H1 (cell line): ENCODE measurements at regions not wholly inside any gene's neighbourhood (a gene's known extent, or its start where the extent isn't known, plus 50 kb on each side); places are given as distances from the start of the nearest gene placed in this dataset.

Source experiments
- CTCF ChIA-PET: fragments of 300-600 bp; sonication (Branson Sonifier 250); formaldehyde crosslinking; loops from one replicate; lab custom pipeline; 2021; ENCODE audit not compliant: partially characterized antibody; lab: Charles Lee
- POLR2A ChIA-PET: fragments of 300-600 bp; sonication (Branson Sonifier 250); formaldehyde crosslinking; loops from one replicate; lab custom pipeline; 2021; ENCODE audit warnings: inconsistent platforms; ENCODE audit not compliant: partially characterized antibody; lab: Charles Lee
- DNase-seq, 2 experiments: peaks; one replicate each; pipeline versions ENCODE4 v3.0.0 to v3.0.0-alpha.2; 2010 to 2022; ENCODE audit warnings: low spot score in 2 of 2, low read depth in 1 of 2, mixed read lengths in 1 of 2
- FAIRE-seq: peaks from 2 replicates; lab custom pipeline; 2011; peaks lifted over from hg19 to GRCh38; lab: Jason Lieb, UNC
- H2AFZ ChIP-seq: 2 replicates; pipeline ENCODE4 v1.8.1; 2012; ENCODE audit warnings: low read length, inconsistent platforms
- H2AK5ac ChIP-seq: 2 replicates; pipeline ENCODE4 v1.6.1; 2013; ENCODE audit warnings: low read depth, low read length
- H2BK120ac ChIP-seq: replicated peaks from 2 replicates; pipeline ENCODE3; 2013; ENCODE audit warnings: low read depth, low read length, inconsistent platforms
- H2BK12ac ChIP-seq: 2 replicates; pipeline ENCODE4 v1.6.1; 2013; ENCODE audit warnings: low read depth, low read length
- H2BK15ac ChIP-seq: 2 replicates; pipeline ENCODE4 v1.6.1; 2013; ENCODE audit warnings: low read length
- H2BK20ac ChIP-seq: 2 replicates; pipeline ENCODE4 v1.6.1; 2013; ENCODE audit warnings: low read length
- H2BK5ac ChIP-seq: 2 replicates; pipeline ENCODE4 v1.6.1; 2013; ENCODE audit warnings: low read depth, low read length
- H3K14ac ChIP-seq: 2 replicates; pipeline ENCODE4 v1.6.1; 2013; ENCODE audit warnings: inconsistent platforms; ENCODE audit not compliant: insufficient read length
- H3K18ac ChIP-seq: 2 replicates; pipeline ENCODE4 v1.6.1; 2013; ENCODE audit warnings: low read length; ENCODE audit errors: extremely low read depth
- H3K23ac ChIP-seq: 2 replicates; pipeline ENCODE4 v1.6.1; 2013; ENCODE audit warnings: inconsistent platforms; ENCODE audit not compliant: insufficient read length
- H3K23me2 ChIP-seq: 2 replicates; pipeline ENCODE4 v1.6.1; 2013; ENCODE audit warnings: low read depth, low read length
- H3K27ac ChIP-seq: 2 replicates; pipeline ENCODE4 v1.6.1; 2011; ENCODE audit warnings: low read depth, low read length, inconsistent platforms
- H3K27me3 ChIP-seq, 4 experiments: replicated peaks in 1 of 4; 1 replicate in 1 of 4; 2 replicates in 3 of 4; pipeline versions ENCODE4 v1.6.1 to v1.8.1; 2011 to 2013; ENCODE audit warnings: low read length in 3 of 4, mild to moderate bottlenecking in 3 of 4, inconsistent platforms in 2 of 4, mixed read lengths in 2 of 4, moderate library complexity in 1 of 4; ENCODE audit not compliant: control insufficient read depth in 3 of 4, insufficient read depth in 3 of 4; ENCODE audit errors: extremely low read depth in 1 of 4
- H3K36me3 ChIP-seq, 4 experiments: 2 replicates each; pipeline versions ENCODE4 v1.6.1 to v1.8.1; 2011 to 2013; ENCODE audit warnings: mild to moderate bottlenecking in 4 of 4, low read length in 3 of 4, moderate library complexity in 2 of 4, control low read depth in 1 of 4, inconsistent platforms in 1 of 4; ENCODE audit not compliant: insufficient read depth in 4 of 4, control insufficient read depth in 2 of 4
- H3K4ac ChIP-seq: replicated peaks from 2 replicates; pipeline ENCODE3; 2013; ENCODE audit warnings: low read length, low read depth, mixed read lengths, inconsistent platforms; ENCODE audit not compliant: insufficient read length
- H3K4me1 ChIP-seq, 4 experiments: replicated peaks in 1 of 4; 1 replicate in 1 of 4; 2 replicates in 3 of 4; pipeline versions ENCODE4 v1.6.1 to v1.8.1; 2011 to 2013; ENCODE audit warnings: low read length in 3 of 4, inconsistent platforms in 2 of 4, mixed read lengths in 1 of 4; ENCODE audit not compliant: insufficient read depth in 4 of 4, control insufficient read depth in 3 of 4
- H3K4me2 ChIP-seq, 2 experiments: 2 replicates each; pipeline versions ENCODE4 v1.6.1 to v1.8.1; 2011 to 2013; ENCODE audit warnings: low read depth in 2 of 2, low read length in 2 of 2, control low read depth in 1 of 2, inconsistent platforms in 1 of 2, mild to moderate bottlenecking in 1 of 2; ENCODE audit not compliant: insufficient read depth in 1 of 2
- H3K4me3 ChIP-seq, 4 experiments: fragments of 200-600, 300-600 bp in 1 of 4; sonication (generic), shearing (Covaris generic), sonication (Bioruptor Twin) in 1 of 4; 2 replicates each; pipeline versions ENCODE4 v1.5.1 to v1.8.1; 2011 to 2016; ENCODE audit warnings: low read length in 4 of 4, low read depth in 3 of 4, control low read depth in 2 of 4, inconsistent platforms in 2 of 4, mild to moderate bottlenecking in 2 of 4, mixed read lengths in 1 of 4, moderate library complexity in 1 of 4; ENCODE audit not compliant: insufficient read depth in 2 of 4; ENCODE audit errors: extremely low read depth in 1 of 4
- H3K56ac ChIP-seq: replicated peaks from 2 replicates; pipeline ENCODE3; 2013; ENCODE audit warnings: low read depth, mild to moderate bottlenecking, mixed read lengths, low read length, inconsistent platforms; ENCODE audit not compliant: insufficient read length
- H3K79me1 ChIP-seq: 2 replicates; pipeline ENCODE4 v1.6.1; 2013; ENCODE audit warnings: low read depth, low read length, control low read depth
- H3K79me2 ChIP-seq, 2 experiments: 2 replicates each; pipeline versions ENCODE4 v1.6.1 to v1.8.1; 2012 to 2013; ENCODE audit warnings: low read length in 2 of 2, mild to moderate bottlenecking in 2 of 2, inconsistent platforms in 1 of 2; ENCODE audit not compliant: insufficient read depth in 2 of 2, control insufficient read depth in 1 of 2
- H3K9ac ChIP-seq, 4 experiments: replicated peaks in 1 of 4; 1 replicate in 1 of 4; 2 replicates in 3 of 4; pipeline versions ENCODE4 v1.6.1 to v1.8.1; 2011 to 2013; ENCODE audit warnings: low read depth in 3 of 4, low read length in 3 of 4, control low read depth in 2 of 4, mild to moderate bottlenecking in 2 of 4, moderate library complexity in 2 of 4, inconsistent platforms in 1 of 4; ENCODE audit errors: extremely low read depth in 1 of 4
- H3K9me3 ChIP-seq, 2 experiments: 2 replicates each; pipeline versions ENCODE4 v1.6.1 to v1.8.1; 2012 to 2013; ENCODE audit warnings: mild to moderate bottlenecking in 2 of 2, moderate library complexity in 2 of 2, control low read depth in 1 of 2, inconsistent platforms in 1 of 2, low read depth in 1 of 2, low read length in 1 of 2, mixed read lengths in 1 of 2; ENCODE audit not compliant: insufficient read depth in 2 of 2
- H4K20me1 ChIP-seq, 2 experiments: replicated peaks in 1 of 2; 2 replicates each; pipeline versions ENCODE3 to v1.8.1; 2011 to 2013; ENCODE audit warnings: inconsistent platforms in 2 of 2, low read length in 2 of 2, mild to moderate bottlenecking in 1 of 2; ENCODE audit not compliant: insufficient read depth in 2 of 2, control insufficient read depth in 1 of 2
- H4K5ac ChIP-seq: 2 replicates; pipeline ENCODE4 v1.6.1; 2013; ENCODE audit warnings: low read length, low read depth, mixed read lengths, inconsistent platforms; ENCODE audit not compliant: insufficient read length
- H4K8ac ChIP-seq: 2 replicates; pipeline ENCODE4 v1.8.0; 2013; ENCODE audit warnings: mild to moderate bottlenecking, moderate library complexity, low read length, inconsistent platforms; ENCODE audit not compliant: insufficient read depth; ENCODE audit errors: extremely low read depth
- H4K91ac ChIP-seq: replicated peaks from 2 replicates; pipeline ENCODE3; 2013; ENCODE audit warnings: low read length, mixed read lengths, inconsistent platforms; ENCODE audit not compliant: insufficient read length
- CREB1 ChIP-seq: IDR thresholded peaks from 2 replicates; pipeline ENCODE4 v1.6.1; 2012; ENCODE audit warnings: inconsistent platforms
- GABPA ChIP-seq: IDR thresholded peaks from 2 replicates; pipeline ENCODE4 v1.6.1; 2011; ENCODE audit warnings: mild to moderate bottlenecking, low read length, moderate library complexity, borderline replicate concordance; ENCODE audit not compliant: insufficient read depth
- KDM1A ChIP-seq: fragments of 200-600, 300-600 bp; sonication (generic); IDR thresholded peaks from 2 replicates; pipeline ENCODE4 v1.7.1; 2016; ENCODE audit warnings: mild to moderate bottlenecking, low read length, borderline replicate concordance
- PHF8 ChIP-seq: fragments of 200-600 bp; sonication (generic); conservative IDR thresholded peaks from 2 replicates; pipeline ENCODE4 v1.7.1; 2012; ENCODE audit warnings: low read depth, mild to moderate bottlenecking, inconsistent platforms, low read length, moderate library complexity
- POLR2A ChIP-seq, 2 experiments: IDR thresholded peaks; 1 replicate in 1 of 2; 2 replicates in 1 of 2; pipeline ENCODE4 v1.6.1; 2011; ENCODE audit warnings: low read depth in 2 of 2, low read length in 2 of 2, mild to moderate bottlenecking in 2 of 2; ENCODE audit errors: control extremely low read depth in 1 of 2
- RFX5 ChIP-seq: IDR thresholded peaks from 2 replicates; pipeline ENCODE4 v1.6.1; 2011; ENCODE audit warnings: low read depth, low read length, improper control_type of control experiment, borderline replicate concordance
- SP4 ChIP-seq: IDR thresholded peaks from 2 replicates; pipeline ENCODE4 v1.6.1; 2012; ENCODE audit warnings: low read length, inconsistent platforms
- TF ChIP-seq, protein P1 (sequence below): IDR thresholded peaks from 2 replicates; pipeline ENCODE4 v1.6.1; 2011; ENCODE audit warnings: low read length, improper control_type of control experiment
- TF ChIP-seq, protein P2 (sequence below): IDR thresholded peaks from 2 replicates; pipeline ENCODE4 v1.6.1; 2012; ENCODE audit warnings: low read length, inconsistent platforms

DNA sequence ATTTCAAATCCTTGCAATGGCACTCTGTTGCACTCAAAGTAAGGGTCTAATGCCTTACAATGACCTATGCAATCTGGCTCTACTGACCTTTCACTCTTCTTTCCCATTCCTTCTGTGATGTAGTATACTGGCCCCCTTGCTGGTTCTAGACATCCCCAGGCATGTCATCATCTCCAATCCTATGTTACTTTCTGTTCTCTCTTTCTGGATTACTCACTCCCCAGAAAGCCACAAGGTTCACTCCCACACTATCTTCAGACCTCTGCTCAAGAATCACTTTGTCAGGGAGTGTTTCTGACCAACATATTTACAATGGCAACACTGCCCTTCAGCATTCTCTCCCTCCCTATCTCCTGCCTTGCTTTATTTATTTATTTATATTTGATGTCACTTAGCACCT, 802.2 kb upstream of the WWC1 start:
- DNase-seq, result no peak
- H3K79me1 ChIP-seq, result no peaks in the 10 kb centered on the region
- H3K36me3 ChIP-seq, result no peaks in the 10 kb centered on the region
- H3K9ac ChIP-seq, result no peak overlapping the region
- CTCF ChIA-PET, result interaction anchor here (1.2 kb wide), 1 partner anchor 15 kb away, joined by 4 read pairs; no protein-coding TSS in a partner anchor
- no peak overlapping the region for H3K14ac ChIP-seq
- no peak overlapping the region for H3K23ac ChIP-seq
- H3K79me2 ChIP-seq, result no peaks in the 10 kb centered on the region
- H2BK15ac ChIP-seq, result no peak overlapping the region
- no peak overlapping the region for H2BK20ac ChIP-seq
- H3K4ac ChIP-seq, result no peak overlapping the region
- no peak overlapping the region for H4K5ac ChIP-seq
- H2AFZ ChIP-seq, result no peak overlapping the region
- no peak overlapping the region for H3K27ac ChIP-seq
- no peak overlapping the region for H2AK5ac ChIP-seq
- no peak overlapping the region for H2BK12ac ChIP-seq
- H3K9me3 ChIP-seq, result no peaks in the 10 kb centered on the region
- H3K4me3 ChIP-seq, result no peak overlapping the region
- POLR2A ChIA-PET, result no interaction called here
- H3K27me3 ChIP-seq, result no peaks in the 10 kb centered on the region
- no peaks in the 10 kb centered on the region for H3K4me1 ChIP-seq
- H4K91ac ChIP-seq, result no peak overlapping the region
- H4K8ac ChIP-seq, result no peak overlapping the region
- FAIRE-seq, result no peak
- no peak overlapping the region for H3K18ac ChIP-seq
- H2BK120ac ChIP-seq, result no peak overlapping the region
- H3K56ac ChIP-seq, result no peak overlapping the region
- no peaks in the 10 kb centered on the region for H4K20me1 ChIP-seq
- H2BK5ac ChIP-seq, result no peak overlapping the region
- no peak overlapping the region for H3K4me2 ChIP-seq
- H3K23me2 ChIP-seq, result no peaks in the 10 kb centered on the region
- TF ChIP-seq POLR2A (IDR thresholded peaks at IDR 0.05; ENCODE audit: control extremely low read depth in 1 of 2, low read depth in 2 of 2, low read length in 2 of 2) (no peak), RFX5 (no peak), PHF8 (no peak), KDM1A (no peak), SP4 (no peak), GABPA (no peak), CREB1 (no peak)
- TF ChIP-seq, protein P1, sequence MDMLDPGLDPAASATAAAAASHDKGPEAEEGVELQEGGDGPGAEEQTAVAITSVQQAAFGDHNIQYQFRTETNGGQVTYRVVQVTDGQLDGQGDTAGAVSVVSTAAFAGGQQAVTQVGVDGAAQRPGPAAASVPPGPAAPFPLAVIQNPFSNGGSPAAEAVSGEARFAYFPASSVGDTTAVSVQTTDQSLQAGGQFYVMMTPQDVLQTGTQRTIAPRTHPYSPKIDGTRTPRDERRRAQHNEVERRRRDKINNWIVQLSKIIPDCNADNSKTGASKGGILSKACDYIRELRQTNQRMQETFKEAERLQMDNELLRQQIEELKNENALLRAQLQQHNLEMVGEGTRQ, result no peak
- TF ChIP-seq, protein P2, sequence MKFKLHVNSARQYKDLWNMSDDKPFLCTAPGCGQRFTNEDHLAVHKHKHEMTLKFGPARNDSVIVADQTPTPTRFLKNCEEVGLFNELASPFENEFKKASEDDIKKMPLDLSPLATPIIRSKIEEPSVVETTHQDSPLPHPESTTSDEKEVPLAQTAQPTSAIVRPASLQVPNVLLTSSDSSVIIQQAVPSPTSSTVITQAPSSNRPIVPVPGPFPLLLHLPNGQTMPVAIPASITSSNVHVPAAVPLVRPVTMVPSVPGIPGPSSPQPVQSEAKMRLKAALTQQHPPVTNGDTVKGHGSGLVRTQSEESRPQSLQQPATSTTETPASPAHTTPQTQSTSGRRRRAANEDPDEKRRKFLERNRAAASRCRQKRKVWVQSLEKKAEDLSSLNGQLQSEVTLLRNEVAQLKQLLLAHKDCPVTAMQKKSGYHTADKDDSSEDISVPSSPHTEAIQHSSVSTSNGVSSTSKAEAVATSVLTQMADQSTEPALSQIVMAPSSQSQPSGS, result no peak
